ENCODE measurements at regions not wholly inside any gene's neighbourhood (a gene's known extent, or its start where the extent isn't known, plus 50 kb on each side); places are given as distances from the start of the nearest gene placed in this dataset.
"Not testable (repeated sequence)": the region's sequence is repeated elsewhere in the genome, so short reads cannot be mapped to it uniquely, and the experiment has no call there.

DNA sequence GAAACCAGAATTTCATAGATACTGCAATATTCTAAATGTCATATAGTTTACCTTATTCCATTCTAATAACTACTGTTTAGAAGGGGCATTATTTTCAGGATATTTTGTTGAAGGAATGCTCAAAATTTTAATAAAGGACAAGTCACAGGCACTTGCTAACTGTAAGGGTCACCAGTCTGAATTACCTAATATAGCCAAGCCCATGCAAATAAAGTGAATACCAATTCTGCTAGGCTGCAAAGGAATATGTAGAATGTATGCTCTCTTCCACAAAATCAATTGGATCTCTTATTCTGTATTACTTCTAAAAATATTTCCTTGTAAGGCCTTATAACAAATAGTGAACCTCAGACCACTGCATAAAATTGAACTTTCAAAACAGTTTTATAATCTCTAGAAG lies 52.3 kb upstream of the FAT4 start:
- DNase-seq (ENCODE audit: low read depth, low spot score) = no peak

DNA sequence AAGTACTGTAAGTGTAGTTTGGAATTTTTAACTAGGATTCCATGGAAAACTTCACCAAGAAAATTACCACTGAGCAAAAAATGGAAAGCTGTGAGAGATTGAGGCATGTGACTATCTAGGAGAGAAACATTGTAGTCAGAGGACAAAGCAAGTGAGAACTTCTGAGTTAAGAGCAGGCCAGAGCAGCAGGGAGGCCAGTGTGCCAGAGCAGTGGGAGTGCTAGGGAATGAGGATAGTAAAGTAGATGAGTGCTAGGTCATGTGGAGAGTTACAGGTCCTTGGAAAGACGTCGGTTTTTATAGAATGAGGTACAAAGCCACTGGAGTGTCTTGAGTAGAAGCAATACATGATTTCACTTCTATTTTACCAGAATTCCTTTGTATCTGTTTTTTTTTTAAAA lies 52.7 kb upstream of the FAT4 start:
- no peak for DNase-seq (ENCODE audit: low read depth, low spot score)

GRCh38 chr4:125254106-125254505 lies 60.6 kb upstream of the FAT4 start:
- no peak for DNase-seq (ENCODE audit: low read depth, low spot score)

GRCh38 chr4:125244848-125245450 lies 69.8 kb upstream of the FAT4 start:
- no peak for DNase-seq (ENCODE audit: low read depth, low spot score)

GRCh38 chr4:125243789-125244397 lies 70.9 kb upstream of the FAT4 start:
- DNase-seq (ENCODE audit: low read depth, low spot score) = no peak

GRCh38 chr4:125235971-125236370 lies 78.8 kb upstream of the FAT4 start:
- DNase-seq (ENCODE audit: low read depth, low spot score) = no peak

GRCh38 chr4:125231661-125232060 lies 83.1 kb upstream of the FAT4 start:
- no peak for DNase-seq (ENCODE audit: low read depth, low spot score)

GRCh38 chr4:125229596-125230058 lies 85.1 kb upstream of the FAT4 start:
- no peak for DNase-seq (ENCODE audit: low read depth, low spot score)

GRCh38 chr4:125225806-125226205 lies 88.9 kb upstream of the FAT4 start:
- DNase-seq (ENCODE audit: low read depth, low spot score) = no peak

GRCh38 chr4:125200556-125200955 lies 114.2 kb upstream of the FAT4 start:
- no peak for DNase-seq (ENCODE audit: low read depth, low spot score)

GRCh38 chr4:125198916-125199315 lies 115.8 kb upstream of the FAT4 start:
- DNase-seq (ENCODE audit: low read depth, low spot score) = no peak

GRCh38 chr4:125191874-125192459 lies 122.8 kb upstream of the FAT4 start:
- DNase-seq (ENCODE audit: low read depth, low spot score) = not testable (repeated sequence)

DNA sequence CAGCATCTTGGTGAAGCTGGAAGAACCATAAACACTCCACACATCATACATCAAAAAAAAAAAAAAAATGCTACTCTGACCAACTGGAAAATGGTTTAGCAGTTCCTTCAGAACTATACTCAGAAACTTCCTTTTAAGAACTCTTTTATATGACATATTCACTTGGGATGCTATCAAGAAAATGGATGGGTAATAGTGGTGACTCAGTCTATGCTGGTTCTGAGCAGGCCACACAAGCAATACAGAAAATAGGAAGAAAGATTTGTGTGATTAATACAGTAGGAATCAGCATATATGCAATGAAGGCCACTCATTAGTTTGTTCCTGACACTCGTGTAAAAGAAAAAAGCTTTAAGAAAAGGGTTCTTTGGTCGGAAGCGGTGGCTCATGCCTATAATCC lies 123.5 kb upstream of the FAT4 start:
- DNase-seq (ENCODE audit: low read depth, low spot score) = no peak

GRCh38 chr4:125187226-125188176 lies 127.3 kb upstream of the FAT4 start:
- no peak for DNase-seq (ENCODE audit: low read depth, low spot score)

DNA sequence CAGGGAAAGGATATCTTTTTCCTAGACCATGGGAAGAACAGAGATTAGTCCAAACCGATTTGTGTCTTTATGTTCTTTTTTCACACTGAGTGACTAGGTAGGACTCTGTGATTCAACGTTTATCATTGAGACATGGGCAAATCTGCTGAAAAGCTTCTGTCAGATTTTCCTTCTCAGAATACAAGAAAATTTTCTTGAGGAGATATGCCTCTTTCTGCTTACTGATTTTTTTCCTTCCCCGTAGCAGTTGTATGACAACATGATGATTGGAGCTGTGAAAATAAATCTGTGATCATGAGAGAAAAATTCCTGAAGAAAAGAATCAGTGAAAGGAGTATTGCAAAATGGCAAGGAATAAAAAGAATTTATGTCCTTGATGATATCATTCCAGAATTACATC lies 130.6 kb upstream of the FAT4 start:
- no peak for DNase-seq (ENCODE audit: low read depth, low spot score)

DNA sequence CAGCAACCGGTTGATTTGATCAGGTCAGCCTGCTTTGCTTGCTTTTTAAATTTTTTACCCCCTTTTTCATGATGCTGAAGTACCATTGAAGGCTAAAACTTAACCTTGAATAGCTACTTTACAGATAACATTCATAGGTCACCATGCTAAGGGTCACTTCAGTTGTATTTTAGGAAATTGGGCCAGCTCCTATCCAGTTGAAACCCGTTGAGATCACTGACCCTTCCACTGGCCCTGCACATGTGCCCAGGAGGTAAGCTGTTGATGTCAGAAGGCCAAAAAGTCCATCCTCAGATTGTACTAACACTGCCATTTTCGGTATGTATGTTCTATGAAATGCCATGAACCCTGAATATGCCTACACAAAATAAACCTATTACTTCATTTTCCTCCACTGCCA lies 133.0 kb upstream of the FAT4 start:
- no peak for DNase-seq (ENCODE audit: low read depth, low spot score)

DNA sequence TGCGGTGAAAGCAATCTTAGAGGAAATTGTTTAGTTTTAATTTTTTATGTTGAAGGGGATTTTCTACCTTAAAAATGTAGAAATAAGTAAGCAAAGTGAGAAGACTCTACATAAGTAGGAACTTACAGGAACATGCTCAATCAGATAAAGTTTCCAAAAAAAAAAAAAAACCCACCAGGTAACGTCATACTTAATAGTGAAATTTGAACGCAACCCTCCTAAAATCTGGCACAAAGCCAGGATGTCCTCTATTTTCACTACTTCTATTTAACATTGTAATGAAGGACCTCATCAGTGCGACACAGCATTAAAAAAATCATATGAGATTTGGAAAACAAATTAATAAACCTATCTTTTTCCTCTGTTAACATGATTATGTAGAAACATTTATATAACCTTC lies 135.0 kb upstream of the FAT4 start:
- DNase-seq (ENCODE audit: low read depth, low spot score) = no peak

GRCh38 chr4:125169192-125169591 lies 145.6 kb upstream of the FAT4 start:
- DNase-seq (ENCODE audit: low read depth, low spot score) = no peak

DNA sequence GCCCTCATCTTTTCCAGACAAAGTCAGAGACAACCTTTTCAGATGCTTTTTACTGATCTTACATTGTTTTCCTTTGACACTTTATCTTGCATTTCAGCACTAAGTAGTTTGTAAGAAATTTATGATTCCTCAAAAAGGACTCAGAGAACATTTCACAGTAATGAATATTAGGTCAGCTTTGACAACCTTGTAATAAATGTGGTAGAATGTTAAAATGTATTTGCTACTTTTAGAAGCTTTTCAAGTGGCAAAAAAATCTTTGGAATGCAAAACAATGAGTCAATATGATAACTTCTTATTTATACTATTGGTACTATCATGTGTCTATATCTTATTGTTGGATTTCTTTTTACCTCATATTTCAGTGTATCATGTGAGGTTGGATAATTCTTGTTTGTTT lies 146.2 kb upstream of the FAT4 start:
- DNase-seq (ENCODE audit: low read depth, low spot score) = no peak

DNA sequence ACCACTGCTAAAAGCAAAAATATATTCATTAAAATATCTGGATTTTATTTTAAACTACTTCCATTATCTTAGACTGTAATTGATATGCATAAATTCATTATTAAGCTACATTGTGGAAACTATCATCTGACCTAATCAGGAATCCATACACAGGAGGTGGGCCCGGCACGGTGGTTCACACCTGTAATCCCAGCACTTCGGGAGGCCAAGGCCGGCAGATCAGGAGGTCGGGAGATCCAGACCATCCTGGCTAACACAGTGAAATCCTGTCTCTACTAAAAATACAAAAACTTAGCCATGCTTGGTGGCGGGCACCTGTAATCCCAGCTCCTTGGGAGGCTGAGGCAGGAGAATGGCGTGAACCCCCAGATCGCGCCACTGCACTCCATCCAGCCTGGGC lies 148.7 kb upstream of the FAT4 start:
- not testable (repeated sequence) for DNase-seq (ENCODE audit: low read depth, low spot score)

GRCh38 chr4:125159001-125159400 lies 155.8 kb upstream of the FAT4 start:
- DNase-seq (ENCODE audit: low read depth, low spot score) = no peak

DNA sequence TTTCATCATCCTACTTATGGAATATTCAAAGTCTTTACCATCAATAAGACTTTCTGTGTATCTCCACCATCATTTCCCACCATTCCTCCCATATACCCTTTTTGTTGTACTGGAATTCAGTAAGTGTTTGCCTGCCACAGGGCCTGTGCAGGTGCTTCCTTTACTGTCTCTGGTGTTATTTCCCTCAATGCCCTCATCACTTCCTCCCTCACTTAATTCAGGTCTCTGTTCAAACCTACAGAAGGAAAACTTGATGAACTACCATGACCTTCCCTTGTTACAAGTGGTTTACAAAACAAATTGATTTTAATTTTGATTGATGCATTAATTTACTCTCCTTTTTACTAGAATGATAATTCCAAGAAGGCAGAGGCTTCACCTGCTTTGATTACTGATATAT lies 159.5 kb upstream of the FAT4 start:
- no peak for DNase-seq (ENCODE audit: low read depth, low spot score)

Measured in smooth muscle cell of the brain vasculature (primary cell).